Ishikawa (cell line): ENCODE measurements at regions not wholly inside any gene's neighbourhood (a gene's known extent, or its start where the extent isn't known, plus 50 kb on each side); places are given as distances from the start of the nearest gene placed in this dataset.

Experiments used
- CEBPB ChIP-seq: IDR thresholded peaks from 2 replicates; pipeline ENCODE4 v1.6.1; 2012
- CREB1 ChIP-seq: IDR thresholded peaks from 2 replicates; pipeline ENCODE4 v1.6.1; 2012; ENCODE audit warnings: low read depth
- EGR1 ChIP-seq: IDR thresholded peaks from 2 replicates; pipeline ENCODE4 v1.6.1; 2012
- EP300 ChIP-seq: IDR thresholded peaks from 2 replicates; pipeline ENCODE4 v1.6.1; 2012; ENCODE audit warnings: borderline replicate concordance
- FOXM1 ChIP-seq: IDR thresholded peaks from 2 replicates; pipeline ENCODE4 v1.6.1; 2012; ENCODE audit warnings: low read depth, borderline replicate concordance
- NFIC ChIP-seq: IDR thresholded peaks from 2 replicates; pipeline ENCODE4 v1.6.1; 2012
- RAD21 ChIP-seq: IDR thresholded peaks from 2 replicates; pipeline ENCODE4 v1.6.1; 2012; ENCODE audit warnings: low read depth
- TAF1 ChIP-seq: IDR thresholded peaks from 2 replicates; pipeline ENCODE4 v1.6.1; 2012; ENCODE audit warnings: low read depth, mild to moderate bottlenecking
- TCF12 ChIP-seq: IDR thresholded peaks from 2 replicates; pipeline ENCODE4 v1.6.1; 2012; ENCODE audit warnings: low read depth
- TEAD4 ChIP-seq: IDR thresholded peaks from 2 replicates; pipeline ENCODE4 v1.6.1; 2012
- YY1 ChIP-seq: IDR thresholded peaks from 2 replicates; pipeline ENCODE4 v1.6.1; 2012; ENCODE audit warnings: low read depth
- ZBTB7A ChIP-seq: IDR thresholded peaks from 2 replicates; pipeline ENCODE4 v1.6.1; 2012; ENCODE audit warnings: low read depth
- TF ChIP-seq, protein P1 (sequence below): IDR thresholded peaks from 2 replicates; pipeline ENCODE4 v1.6.1; 2012
- TF ChIP-seq, protein P2 (sequence below): IDR thresholded peaks from 2 replicates; pipeline ENCODE4 v1.6.1; 2012
- TF ChIP-seq, protein P3 (sequence below): IDR thresholded peaks from 2 replicates; pipeline ENCODE4 v1.6.1; 2012; ENCODE audit warnings: low read depth, mild to moderate bottlenecking

DNA sequence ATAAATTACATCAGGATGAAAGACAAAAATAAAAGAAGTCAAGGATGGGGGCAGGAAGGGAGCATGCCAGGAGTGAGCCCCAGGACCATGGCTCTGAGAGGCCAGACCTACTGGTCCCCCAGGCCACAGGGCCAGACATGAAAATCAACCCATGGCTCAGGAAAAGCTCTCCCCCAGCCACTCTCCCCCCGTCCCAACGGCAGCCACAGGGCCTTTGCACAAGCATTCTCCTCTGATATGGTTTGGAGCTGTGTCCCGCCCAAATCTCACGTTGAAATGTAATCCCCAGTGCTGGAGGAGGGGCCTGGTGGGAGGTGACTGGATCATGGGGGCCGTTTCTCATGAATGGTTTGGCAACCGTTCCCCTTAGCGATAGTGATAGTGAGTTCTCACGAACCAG, 80.8 kb upstream of the ANO1 start:
- TF ChIP-seq TCF12 (no peak), EP300 (no peak), TEAD4 (no peak), FOXM1 (no peak), NFIC (no peak), CREB1 (no peak), CEBPB (no peak), RAD21 (no peak), TAF1 (no peak), YY1 (no peak), ZBTB7A (no peak), EGR1 (no peak)
- TF ChIP-seq, protein P1, sequence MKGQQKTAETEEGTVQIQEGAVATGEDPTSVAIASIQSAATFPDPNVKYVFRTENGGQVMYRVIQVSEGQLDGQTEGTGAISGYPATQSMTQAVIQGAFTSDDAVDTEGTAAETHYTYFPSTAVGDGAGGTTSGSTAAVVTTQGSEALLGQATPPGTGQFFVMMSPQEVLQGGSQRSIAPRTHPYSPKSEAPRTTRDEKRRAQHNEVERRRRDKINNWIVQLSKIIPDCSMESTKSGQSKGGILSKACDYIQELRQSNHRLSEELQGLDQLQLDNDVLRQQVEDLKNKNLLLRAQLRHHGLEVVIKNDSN: no peak
- TF ChIP-seq, protein P2, sequence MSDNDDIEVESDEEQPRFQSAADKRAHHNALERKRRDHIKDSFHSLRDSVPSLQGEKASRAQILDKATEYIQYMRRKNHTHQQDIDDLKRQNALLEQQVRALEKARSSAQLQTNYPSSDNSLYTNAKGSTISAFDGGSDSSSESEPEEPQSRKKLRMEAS: no peak
- TF ChIP-seq, protein P3, sequence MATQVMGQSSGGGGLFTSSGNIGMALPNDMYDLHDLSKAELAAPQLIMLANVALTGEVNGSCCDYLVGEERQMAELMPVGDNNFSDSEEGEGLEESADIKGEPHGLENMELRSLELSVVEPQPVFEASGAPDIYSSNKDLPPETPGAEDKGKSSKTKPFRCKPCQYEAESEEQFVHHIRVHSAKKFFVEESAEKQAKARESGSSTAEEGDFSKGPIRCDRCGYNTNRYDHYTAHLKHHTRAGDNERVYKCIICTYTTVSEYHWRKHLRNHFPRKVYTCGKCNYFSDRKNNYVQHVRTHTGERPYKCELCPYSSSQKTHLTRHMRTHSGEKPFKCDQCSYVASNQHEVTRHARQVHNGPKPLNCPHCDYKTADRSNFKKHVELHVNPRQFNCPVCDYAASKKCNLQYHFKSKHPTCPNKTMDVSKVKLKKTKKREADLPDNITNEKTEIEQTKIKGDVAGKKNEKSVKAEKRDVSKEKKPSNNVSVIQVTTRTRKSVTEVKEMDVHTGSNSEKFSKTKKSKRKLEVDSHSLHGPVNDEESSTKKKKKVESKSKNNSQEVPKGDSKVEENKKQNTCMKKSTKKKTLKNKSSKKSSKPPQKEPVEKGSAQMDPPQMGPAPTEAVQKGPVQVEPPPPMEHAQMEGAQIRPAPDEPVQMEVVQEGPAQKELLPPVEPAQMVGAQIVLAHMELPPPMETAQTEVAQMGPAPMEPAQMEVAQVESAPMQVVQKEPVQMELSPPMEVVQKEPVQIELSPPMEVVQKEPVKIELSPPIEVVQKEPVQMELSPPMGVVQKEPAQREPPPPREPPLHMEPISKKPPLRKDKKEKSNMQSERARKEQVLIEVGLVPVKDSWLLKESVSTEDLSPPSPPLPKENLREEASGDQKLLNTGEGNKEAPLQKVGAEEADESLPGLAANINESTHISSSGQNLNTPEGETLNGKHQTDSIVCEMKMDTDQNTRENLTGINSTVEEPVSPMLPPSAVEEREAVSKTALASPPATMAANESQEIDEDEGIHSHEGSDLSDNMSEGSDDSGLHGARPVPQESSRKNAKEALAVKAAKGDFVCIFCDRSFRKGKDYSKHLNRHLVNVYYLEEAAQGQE: no peak

DNA sequence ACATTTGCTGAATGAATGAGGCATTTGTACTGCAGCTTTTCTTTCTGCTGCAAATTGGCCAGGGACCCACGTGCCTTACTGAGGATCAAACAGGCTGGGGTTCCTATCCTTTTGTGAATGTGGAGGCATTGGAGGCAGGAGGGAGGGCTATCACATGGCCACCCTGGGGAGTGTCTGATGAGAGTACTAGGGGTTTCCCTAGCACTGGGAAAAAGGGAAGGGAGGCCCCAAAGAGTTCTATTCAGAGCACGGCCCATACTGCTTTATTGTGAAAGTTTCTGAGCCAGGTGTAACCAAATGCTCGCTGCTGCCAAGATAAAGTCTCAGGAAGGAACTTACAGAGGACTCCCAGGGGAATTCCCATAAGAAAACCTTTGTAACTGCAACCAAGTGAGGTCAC, 78.4 kb upstream of the ANO1 start:
- TF ChIP-seq CREB1 (no peak), EP300 (no peak), CEBPB (no peak), FOXM1 (no peak)
- TF ChIP-seq, protein P1: no peak

DNA sequence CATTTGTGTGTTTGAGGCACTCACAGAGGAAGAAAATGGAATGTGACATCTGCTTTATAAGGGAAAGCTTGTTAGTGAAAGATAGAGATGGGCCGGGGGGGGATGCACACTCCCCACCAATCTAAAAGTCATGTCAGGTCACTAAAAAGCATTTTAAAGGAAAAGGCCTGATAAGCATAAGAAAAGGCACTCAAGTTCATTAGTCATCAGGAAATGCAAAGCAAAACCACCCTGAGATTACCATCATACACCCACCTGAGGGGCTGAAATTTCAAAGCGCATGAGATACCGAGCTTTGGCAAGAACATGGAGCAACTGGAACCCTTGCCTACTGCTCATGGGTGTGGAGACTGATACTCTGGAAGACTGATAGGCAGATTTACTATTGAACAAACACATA, 77.9 kb upstream of the ANO1 start:
- TF ChIP-seq FOXM1 (no peak), EP300 (no peak), TCF12 (no peak), NFIC (no peak), YY1 (no peak), CREB1 (no peak), EGR1 (no peak), RAD21 (no peak)
- TF ChIP-seq, protein P2: no peak

DNA sequence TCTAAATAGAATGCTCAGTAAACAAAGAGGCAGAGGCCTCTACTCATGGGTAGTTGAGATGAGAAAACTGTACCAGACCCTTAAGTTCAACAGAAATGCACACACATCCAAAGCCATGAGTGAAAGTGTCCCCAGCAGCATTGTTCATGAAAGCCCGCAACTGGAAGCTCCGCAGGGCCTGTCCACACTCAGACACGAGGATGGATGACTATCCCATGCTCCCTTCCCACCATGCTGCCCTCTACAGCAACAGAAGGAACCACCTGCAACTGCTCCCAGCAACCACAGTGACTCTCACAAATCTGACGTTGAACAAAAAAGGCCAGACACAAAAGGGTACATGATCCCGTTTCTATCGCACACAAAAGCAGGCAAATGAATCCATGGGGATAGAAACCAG, 76.9 kb upstream of the ANO1 start:
- TF ChIP-seq EGR1 (no peak), TAF1 (no peak), CREB1 (no peak), NFIC (no peak), TCF12 (no peak), TEAD4 (no peak), EP300 (no peak), YY1 (no peak), CEBPB (no peak), RAD21 (no peak)
- TF ChIP-seq, protein P2: no peak
- TF ChIP-seq, protein P1: no peak
- TF ChIP-seq, protein P3: no peak

DNA sequence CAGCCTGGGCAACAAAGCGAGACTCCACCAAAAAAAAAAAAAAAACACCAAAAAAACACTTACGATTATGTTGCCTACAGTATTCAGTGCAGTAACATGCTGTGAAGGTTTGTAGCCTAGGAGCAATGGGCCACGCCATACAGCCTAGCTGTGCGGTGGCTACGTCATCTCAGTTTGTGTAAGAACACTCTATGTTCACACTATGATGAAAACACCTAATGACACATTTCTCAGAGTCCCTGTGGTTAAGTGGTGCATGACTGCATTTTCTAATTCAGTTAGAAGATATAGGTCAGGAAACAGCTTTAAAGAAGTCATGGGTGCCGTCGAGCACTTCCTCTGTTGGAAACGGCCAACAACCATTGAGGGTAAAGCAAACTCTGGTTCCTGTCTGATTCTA, 75.7 kb upstream of the ANO1 start:
- TF ChIP-seq FOXM1 (no peak), NFIC (no peak), EGR1 (no peak)
- TF ChIP-seq, protein P2: no peak
